Stomach (tissue), 8 donors: ENCODE measurements at regions not wholly inside any gene's neighbourhood (a gene's known extent, or its start where the extent isn't known, plus 50 kb on each side); places are given as distances from the start of the nearest gene placed in this dataset.

Source experiments
- DNase-seq, 2 donors: peaks; one replicate each; pipeline versions ENCODE4 v3.0.0 to v3.0.0-alpha.2; 2013 to 2019
- H3K27ac ChIP-seq, 5 donors: fragments of 200-600 bp in 4 of 5; sonication (generic) in 4 of 5; one replicate each; pipeline ENCODE4 v1.5.1; 2013 to 2019; ENCODE audit warnings: mild to moderate bottlenecking in 1 of 5, moderate library complexity in 1 of 5
- H3K27me3 ChIP-seq, 3 donors: fragments of 200-600 bp; sonication (generic); one replicate each; pipeline ENCODE4 v1.5.1; 2017 to 2019; ENCODE audit warnings: mixed run types in 1 of 3
- H3K36me3 ChIP-seq, 4 donors: fragments of 200-600 bp; sonication (generic); 1 replicate in 3 of 4; 2 replicates in 1 of 4; pipeline ENCODE4 v1.5.1; 2016 to 2019
- H3K4me1 ChIP-seq, 4 donors: fragments of 200-600 bp; sonication (generic); one replicate each; pipeline ENCODE4 v1.5.1; 2016 to 2019
- H3K4me3 ChIP-seq, 4 donors: fragments of 200-600 bp; sonication (generic) in 3 of 4; one replicate each; pipeline ENCODE4 v1.5.1; 2016 to 2019; ENCODE audit warnings: mild to moderate bottlenecking in 1 of 4
- H3K9me3 ChIP-seq, 4 donors: fragments of 200-600 bp; sonication (generic); one replicate each; pipeline ENCODE4 v1.5.1; 2016 to 2019
- EP300 ChIP-seq: sonication (generic); formaldehyde crosslinking; IDR thresholded peaks from one replicate; pipeline ENCODE4 v1.6.1; 2017; ENCODE audit warnings: antibody characterized with exemption
- POLR2A ChIP-seq, 4 donors: fragments of 450-650 bp; IDR thresholded peaks; one replicate each; pipeline ENCODE4 v1.6.1; 2016; ENCODE audit warnings: antibody characterized with exemption in 4 of 4, control low read depth in 2 of 4, mild to moderate bottlenecking in 1 of 4, moderate library complexity in 1 of 4
- POLR2AphosphoS5 ChIP-seq, 3 donors: sonication (generic); formaldehyde crosslinking; IDR thresholded peaks; one replicate each; pipeline ENCODE4 v1.6.1; 2016; ENCODE audit warnings: antibody characterized with exemption in 3 of 3
- WGBS, 5 donors: extraction: QIAGEN DNeasy Blood & Tissue Kit in 3 of 5; methylation state at CpG; one replicate each; pipeline versions ENCODE4 v1.1.5 to v1.1.7; 2013 to 2018; 5-methylcytosine and 5-hydroxymethylcytosine counted together
- intact Hi-C: fragments of 100-400 bp; cut with DNase I; formaldehyde crosslinking; loops from one replicate; pipeline ENCODE4 v1.15.1; 2023; ENCODE audit warnings: low total_unique reads
- TF ChIP-seq, protein P1 (sequence below), 7 experiments: fragments of 450-650 bp in 4 of 7; fragments of 200-600 bp in 3 of 7; sonication (generic) in 3 of 7; IDR thresholded peaks; one replicate each; pipeline ENCODE4 v1.5.1; 2016 to 2019; ENCODE audit warnings: antibody characterized with exemption in 7 of 7, control low read depth in 2 of 7, mild to moderate bottlenecking in 1 of 7
- donor health status: healthy with polysubstance abuse.
- donor health status: Bipolar disorder and iron deficiency.
- donor health status: healthy.

- Histone ChIP-seq H3K4me1 (peaks cover 0 to 19% (median 11%) of the 10 kb centered on the region in 4 donors), H3K9me3 (peaks cover 0 to 7% (median 0%) of the 10 kb centered on the region in 4 donors), H3K27me3 (no peaks in the 10 kb centered on the region), H3K27ac (peak overlapping the region in 1 of 5 donors; percentile 27), H3K4me3 (no peak overlapping the region), H3K36me3 (no peaks in the 10 kb centered on the region)
- DNase-seq = no peak
- 27 to 36% (median 33%) methylated on average over 3 of the region's 3 CpGs for WGBS, 5 donors
- no peak for TF ChIP-seq POLR2AphosphoS5 (IDR thresholded peaks at IDR 0.05)
- no peak for TF ChIP-seq EP300
- TF ChIP-seq, protein P1, sequence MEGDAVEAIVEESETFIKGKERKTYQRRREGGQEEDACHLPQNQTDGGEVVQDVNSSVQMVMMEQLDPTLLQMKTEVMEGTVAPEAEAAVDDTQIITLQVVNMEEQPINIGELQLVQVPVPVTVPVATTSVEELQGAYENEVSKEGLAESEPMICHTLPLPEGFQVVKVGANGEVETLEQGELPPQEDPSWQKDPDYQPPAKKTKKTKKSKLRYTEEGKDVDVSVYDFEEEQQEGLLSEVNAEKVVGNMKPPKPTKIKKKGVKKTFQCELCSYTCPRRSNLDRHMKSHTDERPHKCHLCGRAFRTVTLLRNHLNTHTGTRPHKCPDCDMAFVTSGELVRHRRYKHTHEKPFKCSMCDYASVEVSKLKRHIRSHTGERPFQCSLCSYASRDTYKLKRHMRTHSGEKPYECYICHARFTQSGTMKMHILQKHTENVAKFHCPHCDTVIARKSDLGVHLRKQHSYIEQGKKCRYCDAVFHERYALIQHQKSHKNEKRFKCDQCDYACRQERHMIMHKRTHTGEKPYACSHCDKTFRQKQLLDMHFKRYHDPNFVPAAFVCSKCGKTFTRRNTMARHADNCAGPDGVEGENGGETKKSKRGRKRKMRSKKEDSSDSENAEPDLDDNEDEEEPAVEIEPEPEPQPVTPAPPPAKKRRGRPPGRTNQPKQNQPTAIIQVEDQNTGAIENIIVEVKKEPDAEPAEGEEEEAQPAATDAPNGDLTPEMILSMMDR (IDR thresholded peaks at IDR 0.05) = no peak
- no peak for TF ChIP-seq POLR2A (IDR thresholded peaks at IDR 0.05)
- intact Hi-C loops = no loop called here
Observed at GRCh38 chr4:119725688-119726330, 97.2 kb upstream of the PDE5A start.

DNA sequence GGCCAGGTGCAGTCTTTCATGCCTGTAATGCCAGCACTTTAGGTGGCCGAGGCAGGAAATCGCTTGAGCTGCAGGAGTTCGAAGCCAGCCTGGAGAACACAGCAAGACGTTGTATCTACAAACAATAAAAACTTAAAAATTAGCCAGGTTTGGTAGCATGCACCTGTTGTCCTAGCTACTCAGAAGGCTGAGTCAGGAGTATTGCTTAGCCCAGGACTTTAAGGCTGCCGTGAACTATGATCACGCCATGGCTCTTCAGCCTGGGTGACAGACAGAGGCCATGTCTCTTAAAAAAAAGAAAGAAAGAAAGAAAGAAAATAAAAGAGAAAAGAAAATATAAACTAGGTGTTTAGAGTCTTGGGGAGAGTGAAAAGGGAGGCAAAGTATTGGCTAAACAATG is 96.4 kb upstream of the PDE5A start:
- Histone ChIP-seq H3K4me3 (no peak overlapping the region), H3K9me3 (peaks cover 3 to 8% (median 7%) of the 10 kb centered on the region in 4 donors), H3K27ac (no peak overlapping the region), H3K4me1 (peaks cover 0 to 12% (median 5%) of the 10 kb centered on the region in 4 donors), H3K27me3 (no peaks in the 10 kb centered on the region), H3K36me3 (no peaks in the 10 kb centered on the region)
- TF ChIP-seq, protein P1 (IDR thresholded peaks at IDR 0.05) = no peak
- TF ChIP-seq POLR2A (IDR thresholded peaks at IDR 0.05) (no peak), POLR2AphosphoS5 (IDR thresholded peaks at IDR 0.05) (no peak), EP300 (no peak)
- intact Hi-C loops = no loop called here
- no peak for DNase-seq
- 91 to 94% (median 93%) methylated on average over 6 of the region's 6 CpGs for WGBS, 5 donors

DNA sequence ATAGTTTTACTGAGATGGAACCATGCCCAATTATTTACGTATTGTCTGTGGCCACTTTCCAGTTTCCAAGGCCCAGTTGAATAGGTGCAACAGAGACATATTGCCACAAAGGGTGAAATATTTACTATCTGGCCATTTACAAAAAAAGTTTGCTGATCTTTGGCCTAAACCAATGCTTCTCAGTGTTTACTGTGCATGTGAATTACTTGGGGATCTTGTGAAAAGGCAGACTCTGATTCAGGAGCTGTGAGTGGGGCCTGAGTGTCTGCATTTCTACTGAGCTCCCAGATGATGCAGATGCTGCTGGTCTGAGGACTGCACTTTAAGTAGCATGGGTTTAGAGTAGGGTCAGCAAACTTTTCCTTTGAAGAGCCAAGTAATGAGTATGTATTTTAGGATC is 94.1 kb upstream of the PDE5A start:
- TF ChIP-seq POLR2AphosphoS5 (IDR thresholded peaks at IDR 0.05) (no peak), POLR2A (IDR thresholded peaks at IDR 0.05) (no peak), EP300 (no peak)
- TF ChIP-seq, protein P1 (IDR thresholded peaks at IDR 0.05) = no peak
- intact Hi-C loops = no loop called here
- Histone ChIP-seq H3K4me3 (no peak overlapping the region), H3K36me3 (no peaks in the 10 kb centered on the region), H3K27me3 (no peaks in the 10 kb centered on the region), H3K27ac (no peak overlapping the region), H3K4me1 (peaks cover 0 to 7% (median 0%) of the 10 kb centered on the region in 4 donors), H3K9me3 (peaks cover 7 to 15% (median 14%) of the 10 kb centered on the region in 4 donors)
- no peak for DNase-seq
- WGBS, 5 donors = 81 to 94% (median 89%) methylated on average over 1 of the region's 1 CpG

GRCh38 chr4:119721878-119722277 is 93.3 kb upstream of the PDE5A start:
- Histone ChIP-seq H3K27me3 (no peaks in the 10 kb centered on the region), H3K9me3 (peaks cover 7 to 21% (median 15%) of the 10 kb centered on the region in 4 donors), H3K27ac (no peak overlapping the region), H3K36me3 (no peaks in the 10 kb centered on the region), H3K4me1 (peaks cover 0 to 7% (median 0%) of the 10 kb centered on the region in 4 donors), H3K4me3 (no peak overlapping the region)
- TF ChIP-seq, protein P1 (IDR thresholded peaks at IDR 0.05) = no peak
- TF ChIP-seq POLR2A (IDR thresholded peaks at IDR 0.05) (no peak), POLR2AphosphoS5 (IDR thresholded peaks at IDR 0.05) (no peak), EP300 (no peak)
- intact Hi-C loops = no loop called here
- 71 to 89% (median 82%) methylated on average over 1 of the region's 1 CpG for WGBS, 5 donors
- no peak for DNase-seq
